HCEC 1CT (cell line): ENCODE measurements at regions not wholly inside any gene's neighbourhood (a gene's known extent, or its start where the extent isn't known, plus 50 kb on each side); places are given as distances from the start of the nearest gene placed in this dataset.
"Not testable (repeated sequence)": the region's sequence is repeated elsewhere in the genome, so short reads cannot be mapped to it uniquely, and the experiment has no call there.

Experiments used
- DNase-seq: peaks from one replicate; pipeline ENCODE4 v3.0.0-alpha.2; 2017

DNA sequence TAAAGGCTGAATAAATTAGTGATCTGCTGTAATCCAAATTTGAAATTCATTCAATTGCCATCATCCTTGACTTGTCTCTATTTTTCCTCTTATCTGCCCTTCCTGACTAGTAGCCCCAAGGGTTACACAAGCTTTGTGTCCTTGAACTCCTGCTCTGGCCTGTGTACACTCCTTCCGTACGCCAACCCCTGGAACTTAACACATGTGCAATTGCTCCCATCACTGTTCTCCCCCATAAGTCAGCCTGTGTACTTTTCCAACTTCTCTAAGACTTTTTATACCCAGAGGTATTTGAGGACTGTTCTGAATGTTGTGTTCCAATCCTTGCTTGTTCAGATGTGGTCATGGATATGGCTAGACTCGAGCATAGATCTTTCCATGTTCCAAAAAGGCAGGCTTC lies 171.1 kb upstream of the G2E3 start:
- DNase-seq: no peak

GRCh38 chr14:30389134-30389876 lies 169.7 kb upstream of the G2E3 start:
- DNase-seq: no peak

DNA sequence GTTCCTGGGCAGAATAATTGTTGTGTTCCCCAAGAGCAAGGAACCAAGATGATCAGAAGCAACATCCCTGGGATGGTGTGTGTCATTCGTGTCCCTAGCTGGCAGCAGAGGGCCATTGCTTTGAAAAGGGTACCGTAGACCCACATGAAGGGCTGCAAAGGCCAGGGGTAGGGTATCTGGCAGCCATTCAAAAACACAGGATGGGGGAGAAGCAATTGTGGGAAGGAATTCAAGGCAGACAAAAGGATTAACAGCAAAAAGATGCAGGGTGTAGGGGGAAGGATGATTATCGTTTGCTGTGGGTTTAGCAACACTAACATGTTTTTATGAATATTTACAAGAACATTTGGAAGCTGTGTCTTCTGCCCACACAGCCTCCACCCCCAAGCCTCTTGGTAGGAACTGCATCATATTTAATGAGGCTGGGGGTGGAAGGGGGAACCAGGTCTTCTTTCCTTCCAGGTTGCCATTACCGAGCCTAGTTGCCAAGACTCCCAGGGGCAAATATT lies 169.0 kb upstream of the G2E3 start:
- no peak for DNase-seq

DNA sequence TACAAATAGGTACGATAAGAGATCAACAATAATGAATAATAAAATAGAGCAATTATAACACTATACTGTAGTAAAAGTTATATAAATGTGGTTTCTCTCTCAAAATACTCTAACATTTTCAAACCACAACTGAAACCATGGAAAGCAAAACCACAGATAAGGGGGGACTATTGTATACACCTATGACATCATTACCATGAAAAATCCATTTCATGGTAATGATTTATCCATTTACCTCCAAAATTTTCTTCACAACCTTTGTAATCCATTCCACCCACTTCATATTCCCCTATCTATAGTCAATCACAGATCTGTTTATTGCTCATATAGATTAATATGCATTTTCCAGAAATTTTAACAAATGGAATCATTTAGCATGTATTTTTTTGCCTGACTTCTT lies 163.9 kb upstream of the G2E3 start:
- DNase-seq: no peak

- no peak for DNase-seq
These were observed 156.1 kb upstream of the G2E3 start for GRCh38 chr14:30402846-30403245.

- no peak for DNase-seq
These were observed 155.2 kb upstream of the G2E3 start for GRCh38 chr14:30403791-30404190.

- not testable (repeated sequence) for DNase-seq
These were observed 149.4 kb upstream of the G2E3 start for GRCh38 chr14:30409508-30410015.

DNA sequence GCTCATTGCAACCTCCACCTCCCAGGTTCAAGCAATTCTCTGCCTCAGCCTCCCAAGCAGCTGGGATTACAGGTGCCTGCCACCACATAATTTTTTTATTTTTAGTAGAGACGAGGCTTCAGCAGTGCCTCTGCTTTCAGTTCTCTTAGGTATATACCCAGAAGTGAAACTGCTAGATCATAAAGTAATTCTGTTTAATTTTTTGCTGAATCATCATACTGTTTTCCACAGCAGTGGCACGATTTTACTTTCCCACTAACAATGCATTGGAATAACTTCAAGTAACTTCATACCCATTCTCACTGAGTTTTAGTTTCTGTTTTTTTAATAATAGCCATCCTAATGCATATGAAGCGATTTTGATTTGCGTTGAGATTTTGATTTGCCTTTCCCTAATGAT lies 148.0 kb upstream of the G2E3 start:
- no peak for DNase-seq

GRCh38 chr14:30413184-30413583 lies 145.8 kb upstream of the G2E3 start:
- DNase-seq: not testable (repeated sequence)

GRCh38 chr14:30417121-30417520 lies 141.8 kb upstream of the G2E3 start:
- DNase-seq: no peak

- no peak for DNase-seq
These were observed 141.0 kb upstream of the G2E3 start for GRCh38 chr14:30417999-30418398.

GRCh38 chr14:30419037-30419436 lies 139.9 kb upstream of the G2E3 start:
- DNase-seq: no peak

- DNase-seq: no peak
These were observed 138.4 kb upstream of the G2E3 start for GRCh38 chr14:30420515-30420914.

- DNase-seq: no peak
These were observed 132.5 kb upstream of the G2E3 start for GRCh38 chr14:30426463-30426862.

DNA sequence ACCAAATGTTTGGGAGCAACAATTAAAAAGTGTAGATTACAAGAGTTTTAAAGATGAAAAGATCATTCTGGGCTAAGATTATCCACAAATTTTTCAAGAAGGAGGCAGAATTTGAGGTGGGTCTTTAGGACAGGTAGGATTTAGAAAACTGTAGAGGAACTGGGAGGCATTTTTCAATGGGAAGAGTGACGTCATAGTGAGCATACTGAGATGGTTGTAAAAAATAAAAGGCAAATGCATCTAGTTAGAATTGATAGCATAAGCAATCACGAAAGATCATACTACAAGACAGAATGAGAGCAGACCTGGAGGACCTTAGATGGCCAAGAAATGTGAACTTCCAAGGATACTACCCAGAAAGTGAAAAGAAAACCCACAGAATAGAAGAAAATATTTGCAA lies 131.6 kb upstream of the G2E3 start:
- no peak for DNase-seq

DNA sequence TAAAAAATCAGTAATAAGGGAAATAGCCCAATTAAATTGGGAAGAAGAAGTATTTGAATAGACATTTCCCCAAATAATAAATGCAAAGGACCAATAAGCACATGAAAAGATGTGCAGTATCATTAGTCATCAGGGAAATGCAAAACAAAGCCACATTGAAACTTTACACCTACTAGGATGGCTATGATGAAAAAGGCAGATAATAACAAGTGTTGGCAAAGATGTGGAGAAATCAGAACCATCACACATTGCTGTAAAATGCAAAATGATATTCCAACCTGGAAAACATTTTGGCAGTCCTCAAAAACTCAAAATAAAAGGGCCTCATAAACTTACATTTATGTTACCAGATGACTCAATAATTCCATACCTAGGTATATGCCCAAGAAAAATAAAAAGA lies 131.1 kb upstream of the G2E3 start:
- DNase-seq: no peak

DNA sequence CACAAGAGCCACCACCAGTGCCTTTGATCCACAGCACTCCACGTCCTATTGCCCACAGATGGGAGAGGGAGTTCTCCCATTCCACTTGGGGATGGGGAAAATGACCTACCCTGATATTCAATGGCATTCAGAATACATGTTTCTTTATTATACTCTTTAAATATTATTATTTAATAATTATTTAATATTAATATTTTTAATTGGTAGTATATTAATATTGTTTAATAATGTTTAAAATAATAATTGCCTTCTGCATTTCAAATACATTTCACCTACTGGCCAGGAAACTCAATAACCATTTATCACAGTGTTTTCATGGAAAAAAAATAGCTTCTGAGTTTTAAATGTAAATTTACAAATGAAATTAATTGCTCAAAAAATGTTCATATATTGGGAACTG lies 127.4 kb upstream of the G2E3 start:
- no peak for DNase-seq

DNA sequence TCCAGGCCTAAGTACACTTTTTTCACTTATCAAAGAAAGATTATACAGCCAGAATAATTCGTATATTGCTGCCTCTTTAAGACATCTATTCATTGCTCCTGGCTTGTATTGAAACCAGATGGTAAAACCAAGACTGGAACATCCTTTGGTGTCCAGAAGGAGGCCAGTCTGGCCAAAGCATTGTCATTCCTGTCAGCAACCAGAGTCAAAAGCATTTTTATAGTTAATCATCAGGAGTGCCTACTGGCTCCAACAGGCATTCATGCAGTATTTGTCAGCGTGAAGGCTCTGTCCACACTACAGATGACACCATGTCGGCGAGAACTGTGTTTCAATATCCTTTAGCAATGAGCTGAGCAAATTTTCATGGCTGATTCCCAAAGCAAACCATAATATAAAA lies 118.0 kb upstream of the G2E3 start:
- DNase-seq: no peak

DNA sequence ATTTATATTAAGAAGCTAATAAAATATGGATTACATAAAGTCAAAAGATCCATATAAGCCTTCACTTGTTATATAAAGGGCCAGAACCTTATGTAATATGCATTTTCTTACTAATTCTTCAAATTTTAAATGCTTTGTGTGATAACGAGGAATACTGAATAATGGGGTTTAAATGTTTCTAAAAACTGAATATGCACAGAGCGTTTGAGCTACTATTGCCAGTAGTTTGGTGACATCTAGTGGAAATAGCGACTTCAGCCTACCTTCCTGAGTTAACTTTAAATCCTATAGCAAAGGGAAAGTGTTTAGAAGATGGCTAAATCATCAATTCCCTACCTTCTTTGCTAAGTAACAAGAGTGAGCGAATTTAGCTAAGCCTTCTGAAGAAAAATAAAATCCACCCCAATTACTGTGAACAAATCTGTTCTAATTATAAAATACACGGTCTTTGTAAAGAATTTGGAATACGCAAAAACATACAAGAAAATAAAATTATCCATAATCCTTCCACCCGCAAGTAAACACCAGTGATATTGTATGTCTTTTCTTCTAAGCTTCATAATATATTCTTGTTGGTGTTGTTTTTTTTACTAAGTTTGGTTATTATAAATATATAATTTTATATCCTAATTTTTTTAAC lies 115.5 kb upstream of the G2E3 start:
- peak; percentile 52 for DNase-seq

GRCh38 chr14:30444451-30444850 lies 114.5 kb upstream of the G2E3 start:
- no peak for DNase-seq

GRCh38 chr14:30445011-30445793 lies 113.8 kb upstream of the G2E3 start:
- DNase-seq: no peak

DNA sequence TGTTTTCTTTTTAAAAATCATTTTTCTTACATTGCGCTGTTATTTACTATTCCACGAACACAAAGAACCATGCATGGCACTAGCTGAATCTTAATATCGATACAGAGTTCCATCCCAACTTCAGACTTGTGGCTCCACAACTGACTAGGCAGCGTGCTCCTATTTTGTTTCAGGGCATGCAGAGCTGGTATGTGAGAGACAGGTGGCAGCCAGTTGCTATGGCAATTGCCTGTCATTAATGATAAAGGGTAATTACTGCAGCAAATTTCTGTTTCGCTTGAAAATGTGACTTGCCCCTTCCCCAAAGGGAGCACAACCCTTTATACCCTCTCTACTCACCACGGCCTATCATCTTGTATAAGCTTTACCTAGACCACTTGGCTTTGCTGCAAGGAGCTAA lies 113.1 kb upstream of the G2E3 start:
- DNase-seq: no peak
